H9 (cell line): ENCODE measurements at regions not wholly inside any gene's neighbourhood (a gene's known extent, or its start where the extent isn't known, plus 50 kb on each side); places are given as distances from the start of the nearest gene placed in this dataset.

Experiments used
- DNase-seq: peaks from one replicate; pipeline ENCODE4 v3.0.0-alpha.2; 2017
- H2AFZ ChIP-seq: one replicate; pipeline ENCODE4 v1.6.1; 2013; ENCODE audit warnings: mild to moderate bottlenecking, low read length, control low read depth, moderate library complexity
- H2AK5ac ChIP-seq: 2 replicates; pipeline ENCODE4 v1.6.1; 2013; ENCODE audit warnings: low read length, control low read depth, mixed read lengths; ENCODE audit not compliant: insufficient read length
- H2BK120ac ChIP-seq: one replicate; pipeline ENCODE4 v1.6.1; 2013; ENCODE audit warnings: low read depth, mild to moderate bottlenecking, low read length, control low read depth, inconsistent platforms; ENCODE audit not compliant: poor library complexity, severe bottlenecking
- H2BK12ac ChIP-seq: 2 replicates; pipeline ENCODE4 v1.6.1; 2013; ENCODE audit warnings: low read length, control low read depth, mixed read lengths, low read depth; ENCODE audit not compliant: insufficient read length
- H2BK15ac ChIP-seq: 2 replicates; pipeline ENCODE4 v1.6.1; 2013; ENCODE audit warnings: low read depth, low read length, control low read depth
- H2BK20ac ChIP-seq: one replicate; pipeline ENCODE4 v1.6.1; 2013; ENCODE audit warnings: low read depth, mild to moderate bottlenecking, low read length, control low read depth, inconsistent platforms; ENCODE audit not compliant: poor library complexity, severe bottlenecking
- H2BK5ac ChIP-seq: 2 replicates; pipeline ENCODE4 v1.6.1; 2013; ENCODE audit warnings: low read length, control low read depth, mixed read lengths; ENCODE audit not compliant: insufficient read length
- H3K14ac ChIP-seq: 2 replicates; pipeline ENCODE4 v1.6.1; 2013; ENCODE audit warnings: low read length, control low read depth; ENCODE audit not compliant: insufficient read depth
- H3K18ac ChIP-seq: 2 replicates; pipeline ENCODE4 v1.6.1; 2013; ENCODE audit warnings: low read depth, mild to moderate bottlenecking, mixed read lengths, low read length, control low read depth; ENCODE audit not compliant: insufficient read length
- H3K23ac ChIP-seq: 2 replicates; pipeline ENCODE4 v1.6.1; 2013; ENCODE audit warnings: low read length, control low read depth, mixed read lengths, low read depth; ENCODE audit not compliant: insufficient read length
- H3K23me2 ChIP-seq: 2 replicates; pipeline ENCODE4 v1.6.1; 2013; ENCODE audit warnings: low read depth, mild to moderate bottlenecking, mixed read lengths, low read length, control low read depth; ENCODE audit not compliant: insufficient read length, poor library complexity, severe bottlenecking
- H3K27ac ChIP-seq: 2 replicates; pipeline ENCODE4 v1.5.1; 2013; ENCODE audit warnings: low read length, control low read depth, mixed read lengths, low read depth; ENCODE audit not compliant: insufficient read length
- H3K27me3 ChIP-seq: 2 replicates; pipeline ENCODE4 v1.6.1; 2013; ENCODE audit warnings: low read length, control low read depth, inconsistent platforms; ENCODE audit not compliant: insufficient read depth
- H3K4ac ChIP-seq: 2 replicates; pipeline ENCODE4 v1.6.1; 2013; ENCODE audit warnings: low read depth, mild to moderate bottlenecking, control low read depth, inconsistent platforms, low read length, moderate library complexity
- H3K4me1 ChIP-seq: 2 replicates; pipeline ENCODE4 v1.6.1; 2013; ENCODE audit warnings: low read length, control low read depth, inconsistent platforms; ENCODE audit not compliant: insufficient read depth
- H3K4me2 ChIP-seq: 2 replicates; pipeline ENCODE4 v1.6.1; 2013; ENCODE audit warnings: low read length, control low read depth, mixed read lengths; ENCODE audit not compliant: insufficient read length, insufficient read depth
- H3K56ac ChIP-seq: 2 replicates; pipeline ENCODE4 v1.6.1; 2013; ENCODE audit warnings: low read depth, mild to moderate bottlenecking, mixed read lengths, low read length, control low read depth; ENCODE audit not compliant: insufficient read length
- H3K79me1 ChIP-seq: 2 replicates; pipeline ENCODE4 v1.6.1; 2013; ENCODE audit warnings: low read depth, mild to moderate bottlenecking, moderate library complexity, low read length, control low read depth, inconsistent platforms; ENCODE audit not compliant: insufficient read depth, poor library complexity, severe bottlenecking
- H3K79me2 ChIP-seq: 2 replicates; pipeline ENCODE4 v1.6.1; 2013; ENCODE audit warnings: low read length, control low read depth, inconsistent platforms; ENCODE audit not compliant: insufficient read depth
- H3K9ac ChIP-seq: 2 replicates; pipeline ENCODE4 v1.6.1; 2013; ENCODE audit warnings: low read length, control low read depth, mixed read lengths; ENCODE audit not compliant: insufficient read length; ENCODE audit errors: extremely low read depth
- H3K9me3 ChIP-seq: one replicate; pipeline ENCODE4 v1.6.1; 2013; ENCODE audit warnings: low read depth, low read length, inconsistent platforms; ENCODE audit not compliant: control insufficient read depth
- H3T11ph ChIP-seq: one replicate; pipeline ENCODE4 v1.6.1; 2013; ENCODE audit warnings: mild to moderate bottlenecking, low read length, control low read depth, inconsistent platforms
- H4K20me1 ChIP-seq: one replicate; pipeline ENCODE4 v1.6.1; 2013; ENCODE audit not compliant: control insufficient read depth, insufficient read length, insufficient read depth
- H4K5ac ChIP-seq: 2 replicates; pipeline ENCODE4 v1.6.1; 2013; ENCODE audit warnings: low read depth, mild to moderate bottlenecking, mixed read lengths, low read length, control low read depth; ENCODE audit not compliant: insufficient read length
- H4K8ac ChIP-seq: replicated peaks from 2 replicates; pipeline ENCODE4 v1.6.1; 2013; ENCODE audit warnings: low read length, control low read depth, mixed read lengths, low read depth; ENCODE audit not compliant: insufficient read length
- H4K91ac ChIP-seq: 2 replicates; pipeline ENCODE4 v1.6.1; 2013; ENCODE audit warnings: low read depth, mild to moderate bottlenecking, moderate library complexity, mixed read lengths, low read length, control low read depth; ENCODE audit not compliant: insufficient read length
- H3K27ac Mint-ChIP-seq, 3 experiments: 2 replicates in 2 of 3; 3 replicates in 1 of 3; pipeline ENCODE4 v1.8.0; 2020 to 2021; ENCODE audit warnings: mixed read lengths in 3 of 3, mild to moderate bottlenecking in 1 of 3, moderate library complexity in 1 of 3
- H3K27me3 Mint-ChIP-seq: 2 replicates; pipeline ENCODE4 v1.8.0; 2021; ENCODE audit warnings: low read depth, mild to moderate bottlenecking, moderate library complexity, mixed read lengths
- H3K36me3 Mint-ChIP-seq, 3 experiments: 2 replicates in 2 of 3; 3 replicates in 1 of 3; pipeline ENCODE4 v1.8.0; 2020 to 2021; ENCODE audit warnings: low read depth in 3 of 3, mixed read lengths in 3 of 3; ENCODE audit not compliant: insufficient read depth in 1 of 3
- H3K4me1 Mint-ChIP-seq, 2 experiments: 2 replicates each; pipeline ENCODE4 v1.8.0; 2020; ENCODE audit warnings: mixed read lengths in 2 of 2
- H3K4me3 Mint-ChIP-seq, 2 experiments: 2 replicates in 1 of 2; 3 replicates in 1 of 2; pipeline ENCODE4 v1.8.0; 2020 to 2021; ENCODE audit warnings: mild to moderate bottlenecking in 2 of 2, mixed read lengths in 2 of 2, moderate library complexity in 1 of 2
- H3K9me3 Mint-ChIP-seq, 2 experiments: 2 replicates in 1 of 2; 3 replicates in 1 of 2; pipeline ENCODE4 v1.8.0; 2020; ENCODE audit warnings: mild to moderate bottlenecking in 2 of 2, mixed read lengths in 2 of 2, moderate library complexity in 1 of 2
- WGBS: extraction: QIAGEN DNeasy Blood & Tissue Kit; methylation state at CpG from one replicate; pipeline ENCODE4 v1.1.7; 2013; ENCODE audit warnings: missing lambda C conversion rate, low lambda C conversion rate, mixed read lengths; ENCODE audit not compliant: insufficient read length; ENCODE audit errors: extremely low coverage; 5-methylcytosine and 5-hydroxymethylcytosine counted together
- TF ChIP-seq, protein P1 (sequence below): fragments of 200-600 bp; sonication (generic); conservative IDR thresholded peaks from 3 replicates; pipeline ENCODE4 v1.8.0; 2021; ENCODE audit warnings: antibody characterized with exemption, mild to moderate bottlenecking

DNA sequence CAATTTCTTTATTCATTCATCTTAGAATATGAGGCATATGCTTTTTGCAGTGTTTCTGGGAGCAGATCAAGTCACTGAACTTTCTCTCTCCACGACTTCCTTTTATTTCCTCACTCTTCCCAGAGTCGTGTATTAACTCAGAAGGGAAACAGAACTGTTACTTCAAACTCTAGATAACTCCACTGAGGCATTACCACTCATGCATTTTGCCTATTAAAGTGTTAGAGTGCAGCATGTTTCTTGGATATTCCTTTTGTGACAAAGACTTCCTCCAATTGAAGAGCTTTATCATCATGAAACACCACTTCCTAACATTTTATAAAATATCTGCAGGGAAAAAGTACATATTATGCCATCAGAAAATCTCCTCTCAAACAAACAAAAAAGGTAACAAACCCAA is 797.4 kb upstream of the COBL start:
- no peak overlapping the region for H2AFZ ChIP-seq

More for the DNA sequence above, 797.4 kb upstream of the COBL start:
- H3K4me1 Mint-ChIP-seq = peaks cover 61 to 66% of the 10 kb centered on the region in 2 experiments
- no peaks in the 10 kb centered on the region for H3K9me3 Mint-ChIP-seq
- Histone ChIP-seq H3K14ac (no peak overlapping the region), H3K79me1 (no peaks in the 10 kb centered on the region), H2AK5ac (no peak overlapping the region), H3K18ac (no peak overlapping the region), H3K79me2 (no peaks in the 10 kb centered on the region), H3K4me1 (peaks cover 13% of the 10 kb centered on the region), H2BK20ac (no peak overlapping the region), H3K23ac (no peak overlapping the region), H3K27ac (peak overlapping the region; percentile 70), H2BK5ac (no peak overlapping the region), H3K9ac (no peak overlapping the region), H3K4me2 (no peak overlapping the region), H4K5ac (no peak overlapping the region), H2BK15ac (no peak overlapping the region), H3K27me3 (no peaks in the 10 kb centered on the region), H3K9me3 (no peaks in the 10 kb centered on the region), H2BK120ac (no peak overlapping the region), H3K4ac (no peak overlapping the region), H3K23me2 (no peaks in the 10 kb centered on the region), H3T11ph (no peak overlapping the region), H3K56ac (no peak overlapping the region), H2BK12ac (no peak overlapping the region), H4K20me1 (no peaks in the 10 kb centered on the region), H4K91ac (no peak overlapping the region), H4K8ac (no peak overlapping the region)
- no peak for DNase-seq
- H3K4me3 Mint-ChIP-seq = no peak overlapping the region
- TF ChIP-seq, protein P1, sequence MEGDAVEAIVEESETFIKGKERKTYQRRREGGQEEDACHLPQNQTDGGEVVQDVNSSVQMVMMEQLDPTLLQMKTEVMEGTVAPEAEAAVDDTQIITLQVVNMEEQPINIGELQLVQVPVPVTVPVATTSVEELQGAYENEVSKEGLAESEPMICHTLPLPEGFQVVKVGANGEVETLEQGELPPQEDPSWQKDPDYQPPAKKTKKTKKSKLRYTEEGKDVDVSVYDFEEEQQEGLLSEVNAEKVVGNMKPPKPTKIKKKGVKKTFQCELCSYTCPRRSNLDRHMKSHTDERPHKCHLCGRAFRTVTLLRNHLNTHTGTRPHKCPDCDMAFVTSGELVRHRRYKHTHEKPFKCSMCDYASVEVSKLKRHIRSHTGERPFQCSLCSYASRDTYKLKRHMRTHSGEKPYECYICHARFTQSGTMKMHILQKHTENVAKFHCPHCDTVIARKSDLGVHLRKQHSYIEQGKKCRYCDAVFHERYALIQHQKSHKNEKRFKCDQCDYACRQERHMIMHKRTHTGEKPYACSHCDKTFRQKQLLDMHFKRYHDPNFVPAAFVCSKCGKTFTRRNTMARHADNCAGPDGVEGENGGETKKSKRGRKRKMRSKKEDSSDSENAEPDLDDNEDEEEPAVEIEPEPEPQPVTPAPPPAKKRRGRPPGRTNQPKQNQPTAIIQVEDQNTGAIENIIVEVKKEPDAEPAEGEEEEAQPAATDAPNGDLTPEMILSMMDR = no peak
- no CpG with 5 or more reads among the region's 2 CpGs for WGBS
- H3K27ac Mint-ChIP-seq = peak overlapping the region; percentile 3 to 75 (median 72); a peak in 6 of 7 replicates
- no peaks in the 10 kb centered on the region for H3K36me3 Mint-ChIP-seq
- no peaks in the 10 kb centered on the region for H3K27me3 Mint-ChIP-seq
